Upper lobe of left lung (tissue), 4 donors: ENCODE measurements at regions not wholly inside any gene's neighbourhood (a gene's known extent, or its start where the extent isn't known, plus 50 kb on each side); places are given as distances from the start of the nearest gene placed in this dataset.

Experiments
- CTCF ChIP-seq, 6 experiments: fragments of 450-650 bp in 4 of 6; fragments of 200-600 bp in 2 of 6; sonication (generic) in 2 of 6; IDR thresholded peaks; one replicate each; pipeline ENCODE4 v1.5.1; 2016 to 2019; ENCODE audit warnings: antibody characterized with exemption in 6 of 6
- EP300 ChIP-seq, 4 donors: sonication (generic); formaldehyde crosslinking; IDR thresholded peaks; one replicate each; pipeline ENCODE4 v1.5.1; 2017; ENCODE audit warnings: antibody characterized with exemption in 4 of 4, control low read depth in 2 of 4
- POLR2A ChIP-seq, 4 donors: fragments of 450-650 bp; IDR thresholded peaks; one replicate each; pipeline ENCODE4 v1.5.1; 2016 to 2017; ENCODE audit warnings: antibody characterized with exemption in 4 of 4, mild to moderate bottlenecking in 2 of 4

GRCh38 chrX:42499620-42500019, 278.3 kb downstream of the PPP1R2C start:
- TF ChIP-seq EP300 (IDR thresholded peaks at IDR 0.05) = no peak
- no peak for TF ChIP-seq CTCF (IDR thresholded peaks at IDR 0.05)
- TF ChIP-seq POLR2A (IDR thresholded peaks at IDR 0.05) = no peak
